SK-N-SH (cell line): ENCODE measurements at regions not wholly inside any gene's neighbourhood (a gene's known extent, or its start where the extent isn't known, plus 50 kb on each side); places are given as distances from the start of the nearest gene placed in this dataset.

ENCODE experiments used
- CTCF ChIA-PET: fragments of 300-600, 350-600 bp; formaldehyde crosslinking; extraction: SDS; loops from one replicate; lab custom pipeline; 2021; lab: Yijun Ruan, JAX
- POLR2A ChIA-PET: fragments of 350-600 bp; sonication (Branson Sonifier 250); formaldehyde crosslinking; extraction: SDS; loops from one replicate; lab custom pipeline; 2020; ENCODE audit warnings: antibody characterized with exemption, inconsistent platforms; lab: Yijun Ruan, JAX
- DNase-seq: peaks from one replicate; pipeline ENCODE4 v3.0.0; 2012
- H2AFZ ChIP-seq: fragments of 200-600 bp; sonication (generic); 2 replicates; pipeline ENCODE4 v1.8.1; 2016; ENCODE audit warnings: antibody characterized with exemption, mild to moderate bottlenecking, low read depth
- H3F3A ChIP-seq: fragments of 200-600 bp; sonication (generic); replicated peaks from 2 replicates; pipeline ENCODE3; 2016; ENCODE audit warnings: antibody characterized with exemption, mild to moderate bottlenecking; ENCODE audit not compliant: insufficient read depth
- H3K27ac ChIP-seq, 2 experiments: fragments of 200-500 bp in 1 of 2; fragments of 200-600 bp in 1 of 2; sonication (Bioruptor generic) in 1 of 2; sonication (generic), shearing (Covaris generic) in 1 of 2; 2 replicates each; pipeline versions ENCODE4 v1.5.1 to v1.6.1; 2014 to 2016; ENCODE audit warnings: low read depth in 2 of 2, inconsistent platforms in 1 of 2, low read length in 1 of 2, mild to moderate bottlenecking in 1 of 2, mixed read lengths in 1 of 2
- H3K27me3 ChIP-seq: fragments of 200-600 bp; sonication (generic), shearing (Covaris generic); 2 replicates; pipeline ENCODE4 v1.6.1; 2016; ENCODE audit warnings: mixed run types; ENCODE audit not compliant: insufficient read depth
- H3K36me3 ChIP-seq, 2 experiments: fragments of 200-500 bp in 1 of 2; fragments of 200-600 bp in 1 of 2; sonication (Bioruptor generic) in 1 of 2; sonication (generic) in 1 of 2; replicated peaks in 1 of 2; 2 replicates each; pipeline versions ENCODE3 to v1.5.1; 2014 to 2016; ENCODE audit warnings: low read length in 1 of 2, mild to moderate bottlenecking in 1 of 2; ENCODE audit not compliant: insufficient read depth in 2 of 2, control insufficient read depth in 1 of 2
- H3K4me1 ChIP-seq, 2 experiments: fragments of 200-500 bp in 1 of 2; fragments of 200-600 bp in 1 of 2; sonication (Bioruptor generic) in 1 of 2; sonication (generic), shearing (Covaris generic) in 1 of 2; 2 replicates each; pipeline versions ENCODE4 v1.5.1 to v1.6.1; 2014 to 2016; ENCODE audit warnings: low read depth in 1 of 2, low read length in 1 of 2, mixed run types in 1 of 2; ENCODE audit not compliant: insufficient read depth in 2 of 2, control insufficient read depth in 1 of 2
- H3K4me2 ChIP-seq: fragments of 200-600 bp; sonication (generic), shearing (Covaris generic); 2 replicates; pipeline ENCODE4 v1.6.1; 2017; ENCODE audit warnings: mixed run types
- H3K4me3 ChIP-seq, 2 experiments: fragments of 200-500 bp in 1 of 2; fragments of 200-600 bp in 1 of 2; sonication (Bioruptor generic) in 1 of 2; sonication (generic), shearing (Covaris generic) in 1 of 2; 2 replicates each; pipeline versions ENCODE4 v1.5.1 to v1.8.1; 2014 to 2016; ENCODE audit warnings: low read depth in 2 of 2, inconsistent platforms in 1 of 2, low read length in 1 of 2, mild to moderate bottlenecking in 1 of 2, mixed read lengths in 1 of 2, moderate library complexity in 1 of 2
- H3K79me2 ChIP-seq: fragments of 200-600 bp; sonication (generic); 2 replicates; pipeline ENCODE4 v1.8.1; 2017; ENCODE audit warnings: mild to moderate bottlenecking; ENCODE audit not compliant: insufficient read depth
- H3K9ac ChIP-seq: fragments of 200-600 bp; sonication (generic); 2 replicates; pipeline ENCODE4 v1.6.1; 2017; ENCODE audit warnings: mixed run types
- H3K9me2 ChIP-seq: fragments of 200-600 bp; sonication (generic); 2 replicates; pipeline ENCODE4 v1.6.1; 2017; ENCODE audit warnings: mixed run types
- H3K9me3 ChIP-seq: fragments of 200-600 bp; sonication (generic); 2 replicates; pipeline ENCODE4 v1.6.1; 2017; ENCODE audit warnings: mixed run types, mild to moderate bottlenecking, moderate library complexity
- H4K20me1 ChIP-seq: fragments of 200-600 bp; sonication (generic); 2 replicates; pipeline ENCODE4 v1.6.1; 2017; ENCODE audit warnings: mild to moderate bottlenecking, mixed run types; ENCODE audit not compliant: insufficient read depth
- CHD2 ChIP-seq: fragments of 150-350 bp; IDR thresholded peaks from 2 replicates; pipeline ENCODE4 v1.6.1; 2018; ENCODE audit warnings: low read length; ENCODE audit not compliant: partially characterized antibody
- FOSL2 ChIP-seq: IDR thresholded peaks from 2 replicates; pipeline ENCODE4 v1.4.0; 2012; ENCODE audit warnings: low read depth, mild to moderate bottlenecking, moderate library complexity, borderline replicate concordance
- FOXM1 ChIP-seq: IDR thresholded peaks from 2 replicates; pipeline ENCODE4 v1.4.0; 2012; ENCODE audit warnings: low read depth, mild to moderate bottlenecking
- IRF3 ChIP-seq: fragments of 150-350 bp; IDR thresholded peaks from 2 replicates; pipeline ENCODE4 v1.6.1; 2016; ENCODE audit warnings: mild to moderate bottlenecking, low read depth, low read length
- MEF2A ChIP-seq: IDR thresholded peaks from 2 replicates; pipeline ENCODE4 v1.4.0; 2012; ENCODE audit warnings: low read depth, borderline replicate concordance
- NFIC ChIP-seq: IDR thresholded peaks from 2 replicates; pipeline ENCODE4 v1.4.0; 2012; ENCODE audit warnings: borderline replicate concordance
- NRF1 ChIP-seq: IDR thresholded peaks from 2 replicates; pipeline ENCODE4 v1.6.1; 2012; ENCODE audit warnings: low read depth, mild to moderate bottlenecking, low read length
- SIN3A ChIP-seq: IDR thresholded peaks from 2 replicates; pipeline ENCODE4 v1.6.1; 2012; ENCODE audit warnings: low read depth, mild to moderate bottlenecking, low read length, moderate library complexity, borderline replicate concordance
- YY1 ChIP-seq: IDR thresholded peaks from 2 replicates; pipeline ENCODE4 v1.4.0; 2012; ENCODE audit warnings: low read depth, mild to moderate bottlenecking
- ZBTB33 ChIP-seq: IDR thresholded peaks from 2 replicates; pipeline ENCODE4 v1.4.0; 2012; ENCODE audit warnings: low read depth, borderline replicate concordance
- WGBS: methylation state at CpG from one replicate; pipeline ENCODE4 v1.1.6; 2017; ENCODE audit warnings: low lambda C conversion rate; 5-methylcytosine and 5-hydroxymethylcytosine counted together

GRCh38 chr4:136763919-136764318 is 768.4 kb downstream of the PCDH18 start (continued):
- no peak for TF ChIP-seq ZBTB33

- CTCF ChIA-PET = no interaction called here
Measured at GRCh38 chr4:136755531-136755916, 776.8 kb downstream of the PCDH18 start.

More at GRCh38 chr4:136755531-136755916, 776.8 kb downstream of the PCDH18 start:
- no peaks in the 10 kb centered on the region for H3K27me3 ChIP-seq
- H3F3A ChIP-seq = no peaks in the 10 kb centered on the region
- 31% methylated on average over 1 of the region's 1 CpG for WGBS
- POLR2A ChIA-PET = no interaction called here
- H4K20me1 ChIP-seq = no peaks in the 10 kb centered on the region
- no peak overlapping the region for H3K4me2 ChIP-seq
- no peak for DNase-seq
- TF ChIP-seq IRF3 (no peak), FOXM1 (no peak), FOSL2 (no peak), ZBTB33 (no peak), CHD2 (no peak), SIN3A (no peak), NFIC (no peak), MEF2A (no peak), NRF1 (no peak), YY1 (no peak)
- no peaks in the 10 kb centered on the region; a peak in 1 of 4 replicates for H3K4me1 ChIP-seq
- no peaks in the 10 kb centered on the region for H3K36me3 ChIP-seq
- H3K79me2 ChIP-seq = no peaks in the 10 kb centered on the region
- H3K9ac ChIP-seq = no peak overlapping the region
- no peak overlapping the region for H3K27ac ChIP-seq
- H3K4me3 ChIP-seq = no peak overlapping the region
- H2AFZ ChIP-seq = no peak overlapping the region
- H3K9me2 ChIP-seq = no peaks in the 10 kb centered on the region
- H3K9me3 ChIP-seq = no peaks in the 10 kb centered on the region
